HG02973 (cell line): ENCODE measurements at regions not wholly inside any gene's neighbourhood (a gene's known extent, or its start where the extent isn't known, plus 50 kb on each side); places are given as distances from the start of the nearest gene placed in this dataset.
A peak's percentile ranks its signal among the peaks of the same experiment; 100 is the strongest.
"Not testable (repeated sequence)": the region's sequence is repeated elsewhere in the genome, so short reads cannot be mapped to it uniquely, and the experiment has no call there.

Experiments used
- ATAC-seq: cut with Tn5 transposase; IDR thresholded peaks from one replicate; pipeline ENCODE4 v1.9.1; 2021; ENCODE audit warnings: moderate library complexity; ENCODE audit not compliant: unreplicated experiment

DNA sequence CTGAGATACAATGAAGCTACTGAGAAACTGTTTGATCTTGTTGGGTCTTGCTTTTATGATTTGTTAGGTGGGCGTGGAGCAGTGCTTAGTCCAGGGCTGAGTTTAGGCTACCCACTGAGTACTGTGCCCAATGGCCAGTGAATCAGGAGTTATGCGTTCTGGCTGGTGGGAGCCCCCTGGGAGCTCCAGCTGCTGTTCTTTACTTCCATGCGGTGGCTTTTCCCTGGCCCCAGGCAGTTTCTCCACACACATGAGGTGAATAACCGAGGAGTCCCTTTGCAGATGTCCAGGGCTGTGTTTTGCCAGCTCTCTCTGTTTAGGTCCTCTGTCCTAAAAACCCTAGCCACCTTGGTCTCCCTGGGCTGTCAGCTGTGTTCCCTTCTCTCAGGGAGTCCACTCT lies 106.5 kb downstream of the KLF13 start:
- ATAC-seq, result no peak

DNA sequence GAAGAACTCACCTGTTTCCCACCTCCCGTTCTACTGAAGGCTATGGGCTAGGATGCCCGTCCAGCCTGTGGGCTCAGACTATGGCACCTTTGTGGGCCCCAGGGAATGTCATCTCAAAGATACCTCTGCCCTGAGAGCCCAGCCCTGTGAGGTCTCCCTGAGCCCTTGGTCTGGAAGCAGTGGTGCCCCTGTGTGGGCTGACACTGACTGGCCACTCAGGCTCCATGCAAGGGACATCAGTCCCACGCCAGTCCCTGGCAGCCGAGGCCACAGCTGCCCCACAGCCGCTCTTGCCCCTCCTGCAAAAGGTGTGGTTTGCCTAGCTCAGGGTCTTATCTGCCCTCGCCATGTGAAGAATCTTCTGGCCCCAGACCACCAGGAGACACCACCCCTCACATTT lies 106.9 kb downstream of the KLF13 start:
- ATAC-seq, result no peak

DNA sequence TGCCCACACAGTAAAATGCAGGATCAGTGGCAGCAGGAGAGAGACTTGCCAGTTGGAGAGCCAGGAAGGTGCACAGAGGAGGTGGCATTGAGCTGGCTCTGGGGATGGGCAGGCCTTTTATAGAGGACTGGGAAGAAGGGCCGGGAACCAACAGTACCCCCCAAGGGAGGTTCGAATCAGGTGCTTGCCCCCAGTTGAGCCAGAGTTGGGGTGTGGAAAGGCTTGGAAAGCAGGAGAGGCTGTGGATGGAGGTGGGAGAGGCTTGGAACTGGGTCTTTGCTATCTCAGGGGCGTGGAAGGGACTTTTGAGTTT lies 107.6 kb downstream of the KLF13 start:
- ATAC-seq, result no peak

DNA sequence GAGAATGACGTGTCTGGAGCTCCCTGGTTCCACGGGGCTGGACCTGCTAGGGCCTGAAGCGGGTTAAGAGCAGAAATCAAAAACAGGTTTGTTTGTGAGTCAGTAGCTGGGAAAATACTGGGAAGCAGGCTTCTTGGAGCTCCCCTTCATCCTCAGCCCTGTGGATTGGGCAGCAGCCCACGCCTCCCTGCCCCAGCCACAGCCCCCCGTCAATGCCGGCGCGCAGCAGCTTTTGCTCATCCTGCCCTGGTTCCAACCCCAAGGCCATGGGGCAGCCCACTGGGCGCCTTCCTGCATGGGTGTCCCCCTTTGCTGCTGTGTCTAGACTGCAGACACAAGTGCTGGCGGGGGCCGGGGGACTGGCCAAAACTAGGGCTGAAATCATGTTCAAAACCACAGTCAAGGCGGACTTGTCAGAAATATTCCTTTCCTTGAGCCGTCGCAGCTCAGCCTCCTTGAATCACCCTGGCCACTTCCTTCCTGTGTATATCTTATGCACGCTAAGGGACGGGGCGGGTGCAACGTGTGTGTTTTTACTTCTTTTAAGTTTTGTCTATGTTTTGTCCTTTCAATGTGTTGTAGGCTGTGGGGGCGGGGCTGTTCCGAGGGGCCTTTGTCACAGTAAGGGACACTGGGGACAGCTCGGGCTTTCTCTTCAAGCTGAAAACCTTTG lies 108.1 kb downstream of the KLF13 start:
- ATAC-seq, result peak; percentile 32

DNA sequence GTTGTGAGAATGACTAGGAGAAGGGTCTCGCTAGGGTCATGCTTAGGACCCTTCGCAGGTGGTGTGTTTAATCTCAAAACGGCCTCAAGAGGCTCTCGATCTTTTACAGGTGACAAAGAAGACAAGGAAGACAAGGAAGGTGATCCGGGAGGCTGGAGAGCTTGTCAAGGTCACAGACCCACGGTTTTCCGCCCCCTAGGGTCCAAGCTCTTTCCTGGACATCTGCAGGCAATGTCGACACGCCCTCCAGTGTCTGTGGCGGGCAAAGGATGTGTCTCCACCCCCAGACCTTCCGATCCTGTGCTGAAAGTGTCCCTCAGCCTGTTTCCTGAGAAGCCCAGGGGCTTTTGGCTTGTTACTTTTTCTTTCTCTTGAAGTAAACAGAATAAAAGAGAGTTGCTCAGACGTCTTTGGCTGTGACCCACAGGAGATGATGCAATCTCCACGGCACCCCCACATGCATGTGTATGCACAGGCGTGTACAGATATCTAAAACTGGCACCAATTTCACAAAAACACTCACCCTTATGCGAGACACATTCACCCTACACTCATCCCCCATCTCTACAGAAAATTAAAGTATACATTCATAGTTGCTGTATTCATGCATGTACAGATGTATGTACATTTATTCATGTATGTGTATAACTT lies 108.8 kb downstream of the KLF13 start:
- peak; percentile 56 for ATAC-seq

DNA sequence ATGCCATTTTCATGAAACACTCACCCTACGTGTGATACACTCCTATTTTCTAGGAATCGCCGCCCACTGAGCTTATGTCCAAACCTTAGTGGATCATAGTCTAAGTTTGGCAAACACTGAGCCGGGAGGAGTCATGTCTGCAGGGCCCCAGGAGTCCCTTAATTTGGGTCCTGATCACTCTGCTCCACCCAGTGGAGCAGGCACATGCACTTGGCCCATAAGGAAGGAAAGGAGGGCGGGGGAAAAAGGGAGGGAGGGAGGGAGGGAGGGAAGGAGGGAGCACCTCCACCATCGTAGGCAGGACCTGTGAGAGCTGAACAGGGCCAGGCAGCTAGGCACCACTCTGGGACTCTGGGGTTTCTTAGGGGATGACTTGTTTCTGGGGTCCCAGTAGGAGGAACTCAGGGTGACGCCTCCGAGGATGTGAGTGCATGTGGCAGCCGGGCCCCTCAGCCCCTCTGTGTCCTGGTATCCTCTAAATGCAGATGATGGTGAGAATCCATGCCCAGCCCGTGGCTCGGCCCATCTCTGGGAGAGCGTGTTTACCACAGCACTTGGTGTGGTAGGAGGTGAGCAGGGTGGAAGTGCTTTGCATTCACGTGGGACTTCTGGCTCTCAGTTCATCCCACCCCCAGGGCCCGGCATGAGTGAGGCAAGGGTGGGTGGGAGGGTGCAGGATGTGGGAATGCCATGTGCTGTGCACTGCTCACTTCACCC lies 109.4 kb downstream of the KLF13 start:
- no peak for ATAC-seq

DNA sequence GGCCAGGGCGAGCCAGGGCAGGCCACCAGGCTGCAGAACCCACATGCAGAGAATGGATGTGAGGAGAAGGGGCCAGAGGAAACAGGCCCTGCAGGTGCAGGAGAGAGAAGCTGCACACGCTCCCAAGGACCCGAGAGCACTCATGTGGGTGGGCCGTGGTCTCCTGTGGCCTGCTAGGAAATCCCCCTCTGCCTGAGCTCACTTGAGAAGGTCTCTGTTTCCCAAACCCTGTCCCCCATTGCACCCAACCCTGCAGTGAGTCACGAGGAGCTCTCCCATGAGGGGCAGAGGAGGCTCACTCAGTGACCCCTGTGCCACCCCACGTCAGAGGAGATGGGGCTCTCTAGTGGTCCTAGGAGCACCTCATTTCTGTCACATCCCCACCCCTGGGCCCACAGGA lies 111.1 kb downstream of the KLF13 start:
- ATAC-seq, result no peak

DNA sequence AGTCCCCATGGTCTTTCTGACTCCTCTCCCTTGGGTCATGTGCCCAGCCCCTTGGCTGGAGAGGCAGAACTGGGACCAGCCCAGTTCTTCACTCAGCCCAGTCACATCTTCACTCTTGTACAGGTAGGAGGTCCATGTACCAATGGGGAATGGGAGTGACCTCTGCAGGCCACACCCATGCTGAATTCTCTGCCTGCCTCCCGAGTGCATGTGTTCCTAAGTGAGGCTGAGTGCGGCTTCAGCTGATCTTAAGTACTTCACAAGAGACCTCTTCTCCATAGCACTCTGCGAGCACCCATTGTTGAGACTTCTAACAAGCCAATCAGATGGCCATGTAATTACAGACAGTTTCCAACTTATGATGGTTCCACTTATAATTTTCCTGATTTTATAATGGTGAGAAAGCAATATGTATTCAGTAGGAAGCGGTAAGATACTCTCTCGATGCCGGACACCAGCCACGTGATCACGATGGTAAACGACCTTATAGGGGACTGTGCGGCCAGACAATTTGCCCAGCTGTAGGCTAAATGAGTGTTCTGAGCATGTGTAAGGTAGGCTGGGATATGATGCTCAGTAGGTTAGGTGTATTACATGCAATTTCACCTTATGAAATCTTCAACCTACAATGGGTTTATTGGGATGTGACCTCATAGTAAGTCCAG lies 112.1 kb downstream of the KLF13 start:
- ATAC-seq, result no peak

DNA sequence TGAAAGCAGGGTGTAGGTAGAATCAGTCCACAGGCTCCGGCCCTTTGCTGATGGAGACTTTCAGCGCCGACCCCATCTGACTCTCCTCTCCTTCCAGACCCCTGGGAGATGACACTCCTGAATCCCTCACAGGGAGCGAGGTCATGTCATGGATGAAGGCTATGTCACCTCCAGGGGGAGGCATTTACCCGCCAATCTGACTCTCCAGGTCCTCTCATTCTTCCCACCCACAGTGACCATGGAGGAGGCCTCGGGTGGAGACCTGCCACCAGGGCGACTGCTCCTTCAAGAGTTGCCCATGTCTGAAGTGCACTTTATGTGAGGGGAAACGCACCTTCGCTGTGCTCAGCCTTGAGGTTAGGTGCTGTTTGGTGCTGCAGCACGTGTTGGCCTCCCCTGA lies 112.7 kb downstream of the KLF13 start:
- ATAC-seq, result no peak

DNA sequence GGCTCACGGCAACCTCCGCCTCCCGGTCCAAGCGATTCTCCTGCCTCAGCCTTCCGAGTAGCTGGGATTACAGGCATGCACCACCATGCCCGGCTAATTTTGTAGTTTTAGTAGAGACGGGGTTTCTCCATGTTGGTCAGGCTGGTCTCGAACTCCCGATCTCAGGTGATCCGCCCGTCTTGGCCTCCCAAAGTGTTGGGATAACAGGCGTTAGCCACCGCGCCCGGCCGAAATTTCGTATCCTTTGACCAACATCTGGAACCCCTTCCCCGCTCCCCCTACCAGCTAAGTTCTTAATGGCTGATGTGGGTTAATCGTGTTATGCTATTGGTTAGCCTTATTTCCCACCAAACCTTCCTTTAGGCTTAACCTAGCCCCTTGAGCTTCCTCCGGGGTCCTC lies 113.6 kb downstream of the KLF13 start:
- ATAC-seq, result not testable (repeated sequence)

DNA sequence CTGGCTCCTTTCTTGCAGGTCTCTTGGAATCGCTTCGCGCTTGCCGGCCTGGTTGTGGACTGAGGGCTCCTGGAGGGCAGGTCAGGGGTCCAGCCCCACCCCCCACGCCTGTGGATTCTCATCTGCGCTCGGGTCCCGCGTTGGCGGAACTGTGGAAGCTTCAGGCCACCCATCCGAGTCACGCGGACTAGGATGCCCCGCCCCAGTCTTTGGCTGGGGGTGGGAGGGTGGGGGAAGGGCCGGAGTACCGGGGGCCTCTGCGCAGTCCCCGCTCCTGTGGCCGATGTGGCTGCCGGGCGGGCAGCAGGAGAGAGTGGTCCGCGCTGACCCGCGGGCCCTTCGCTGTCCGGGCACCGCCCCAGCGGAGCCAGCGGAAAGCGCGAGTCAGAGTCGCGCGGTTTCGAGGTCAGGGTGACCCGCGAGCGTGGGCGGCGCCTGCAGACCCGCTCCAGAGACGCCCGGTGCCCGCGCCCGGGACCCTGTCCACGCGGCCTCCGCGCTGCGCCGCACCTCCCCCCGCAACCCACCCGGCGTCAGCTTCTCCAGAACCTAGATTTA lies 114.2 kb downstream of the KLF13 start:
- ATAC-seq, result no peak

DNA sequence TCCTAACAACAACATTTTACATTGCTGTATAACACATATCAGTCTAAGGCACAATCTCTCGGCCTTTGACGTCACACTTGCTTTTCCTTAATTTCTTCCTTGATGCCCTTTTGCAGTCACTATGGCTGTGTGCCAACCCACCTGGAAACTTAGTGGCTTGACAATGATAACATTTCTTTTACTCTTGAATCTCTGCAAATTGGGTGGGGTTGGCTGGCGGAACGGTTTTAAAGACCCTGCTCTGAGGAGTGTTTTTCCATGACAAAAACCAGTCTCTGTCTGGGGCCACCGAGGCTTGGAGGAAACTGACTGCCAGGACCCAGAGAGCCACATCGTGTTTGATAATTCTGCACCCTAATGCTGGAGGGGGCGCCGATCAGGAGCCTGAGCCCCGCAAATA lies 115.6 kb downstream of the KLF13 start:
- ATAC-seq, result no peak

DNA sequence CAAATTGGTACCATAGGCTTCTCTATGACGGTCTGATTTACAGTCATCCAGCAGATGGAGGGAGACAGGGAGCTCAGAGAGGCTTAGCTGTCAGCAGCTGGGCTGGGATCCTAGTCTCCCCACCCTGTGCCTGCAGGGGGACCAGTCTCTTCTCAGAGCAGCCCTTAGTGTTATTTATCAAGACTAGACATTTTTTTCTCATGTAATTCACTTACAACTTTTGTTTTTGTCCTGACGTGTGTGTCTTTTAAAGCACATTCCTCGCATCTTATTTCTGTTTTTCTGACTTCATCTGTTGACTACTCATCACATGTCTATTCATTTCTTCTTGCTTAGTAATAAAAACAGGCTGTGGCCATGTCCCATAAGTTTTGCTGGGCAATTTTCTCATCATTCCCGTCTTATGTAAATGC lies 116.1 kb downstream of the KLF13 start:
- no peak for ATAC-seq

DNA sequence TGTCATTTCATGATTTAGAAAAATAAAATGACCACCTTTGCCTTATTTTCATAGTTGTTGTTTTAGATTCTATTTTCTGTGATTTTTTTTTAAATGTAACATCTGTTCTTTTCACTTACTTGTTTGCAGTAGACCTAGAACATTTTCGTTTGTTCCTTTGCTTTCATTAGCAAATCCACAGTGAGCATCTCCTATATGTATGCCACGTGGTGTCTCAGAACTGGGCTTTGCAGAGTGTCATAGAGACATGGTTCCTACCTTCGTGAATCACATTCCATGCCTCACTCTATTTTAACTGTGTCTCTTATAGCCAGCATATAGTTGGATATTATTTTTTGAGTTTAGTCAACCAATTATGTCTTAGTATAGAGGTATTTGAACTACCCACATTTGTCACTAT lies 118.2 kb downstream of the KLF13 start:
- ATAC-seq, result no peak

DNA sequence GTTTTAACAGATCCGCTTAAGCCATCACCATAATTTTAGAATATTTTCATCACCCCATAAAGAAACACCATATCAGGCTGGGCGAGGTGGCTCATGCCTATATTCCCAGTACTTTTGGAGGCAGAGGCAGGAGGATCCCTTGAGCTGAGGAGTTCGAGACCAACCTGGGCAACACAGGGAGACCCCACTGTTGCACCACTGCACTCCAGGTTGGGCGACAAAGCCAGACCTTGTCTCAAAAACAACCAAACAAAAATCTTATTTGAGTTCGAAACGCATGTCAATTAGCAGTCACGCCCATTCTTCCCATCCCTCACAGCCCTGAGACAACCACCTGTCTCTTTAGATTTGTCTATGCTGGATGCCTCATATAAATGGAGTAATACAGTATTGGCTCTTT lies 119.9 kb downstream of the KLF13 start:
- ATAC-seq, result no peak

DNA sequence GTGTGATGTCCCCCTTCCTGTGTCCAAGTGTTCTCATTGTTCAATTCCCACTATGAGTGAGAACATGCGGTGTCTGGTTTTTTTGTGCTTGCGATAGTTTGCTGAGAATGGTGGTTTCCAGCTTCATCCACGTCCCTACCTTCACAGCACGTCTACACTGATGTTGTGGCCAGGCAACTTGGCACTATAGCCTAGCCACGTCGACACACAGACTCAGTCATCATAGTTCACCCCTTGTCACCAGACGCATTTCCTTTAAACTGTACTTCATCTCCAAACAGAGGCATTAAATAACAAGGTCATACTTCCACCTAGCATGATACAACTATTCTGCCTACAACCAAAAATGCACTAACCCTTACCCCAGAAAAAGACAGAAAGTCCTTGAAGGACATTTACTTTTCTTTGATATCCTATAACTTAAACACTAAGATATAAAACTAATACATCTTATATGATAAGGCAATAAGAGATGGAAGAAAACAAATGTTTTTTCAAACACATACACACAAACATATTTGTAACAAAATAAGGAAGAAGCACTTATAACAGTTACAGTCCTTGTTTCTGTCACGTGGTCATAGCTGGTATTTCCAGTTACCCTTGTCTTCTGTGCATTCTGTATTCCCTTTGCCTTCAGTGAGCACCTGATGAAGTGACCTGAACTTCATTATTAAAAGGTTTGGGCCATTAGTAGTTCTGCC lies 121.4 kb downstream of the KLF13 start:
- ATAC-seq, result no peak

DNA sequence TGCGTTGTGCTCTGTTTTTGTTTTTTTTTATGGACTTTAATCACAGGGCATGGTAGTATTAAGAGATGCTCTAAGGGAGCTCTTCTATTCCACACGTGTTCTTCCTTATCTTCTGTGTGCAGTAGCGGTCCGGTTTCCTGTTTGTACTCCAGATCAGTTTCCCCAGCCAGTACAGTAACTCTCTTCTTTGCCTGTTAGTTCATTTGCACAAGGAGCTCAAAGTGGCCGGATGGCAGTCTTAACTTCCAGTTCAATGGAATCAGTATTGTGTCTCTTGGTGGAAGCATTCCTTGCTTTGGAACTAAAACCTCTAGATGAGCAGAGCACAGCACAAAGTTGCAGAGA lies 122.0 kb downstream of the KLF13 start:
- no peak for ATAC-seq

DNA sequence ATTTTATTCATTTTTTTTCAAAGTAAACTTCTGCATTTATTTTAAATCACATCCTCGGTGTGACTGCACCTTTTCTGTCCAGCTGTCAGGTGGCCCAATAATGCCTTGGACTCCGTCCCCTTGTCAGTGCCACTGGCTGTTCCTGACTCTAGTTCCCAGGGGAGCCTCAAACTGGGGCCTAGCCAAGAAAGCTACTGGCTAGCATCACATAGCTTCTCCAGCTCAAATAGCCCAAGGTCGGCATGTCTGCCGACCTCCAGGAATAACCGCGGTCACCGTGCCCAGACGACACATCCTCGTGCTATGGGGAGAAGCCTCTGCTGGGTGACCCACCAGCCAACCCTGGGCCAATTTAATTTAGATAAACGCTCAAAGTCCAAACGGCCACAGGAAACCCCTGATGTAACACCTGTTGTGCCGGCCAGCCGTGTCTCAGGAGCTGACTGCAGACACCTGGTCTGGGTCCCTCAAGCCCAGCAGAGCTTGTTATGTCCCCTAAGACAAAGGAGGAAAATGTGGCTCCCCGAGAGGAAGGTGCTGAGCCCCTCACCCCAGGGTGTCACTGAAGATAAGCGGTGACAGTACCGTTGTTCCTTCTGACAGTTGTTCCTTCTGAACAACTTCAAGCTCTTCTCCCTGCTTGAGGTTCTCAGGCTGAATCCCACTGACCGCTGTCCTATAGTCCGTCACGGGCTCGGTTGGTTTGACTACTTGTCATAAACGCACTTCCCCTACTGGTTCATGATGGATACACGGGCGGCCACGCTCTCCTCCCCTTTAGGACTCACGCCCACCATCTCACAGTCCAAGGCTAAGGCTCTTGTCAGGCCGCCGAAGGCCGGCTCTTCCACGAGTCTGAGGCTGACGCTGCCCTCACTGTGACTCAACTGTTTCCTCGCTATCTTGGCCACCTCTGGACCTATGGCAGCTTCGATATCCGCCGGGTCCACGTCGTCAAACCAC lies 126.2 kb downstream of the KLF13 start:
- ATAC-seq, result no peak

DNA sequence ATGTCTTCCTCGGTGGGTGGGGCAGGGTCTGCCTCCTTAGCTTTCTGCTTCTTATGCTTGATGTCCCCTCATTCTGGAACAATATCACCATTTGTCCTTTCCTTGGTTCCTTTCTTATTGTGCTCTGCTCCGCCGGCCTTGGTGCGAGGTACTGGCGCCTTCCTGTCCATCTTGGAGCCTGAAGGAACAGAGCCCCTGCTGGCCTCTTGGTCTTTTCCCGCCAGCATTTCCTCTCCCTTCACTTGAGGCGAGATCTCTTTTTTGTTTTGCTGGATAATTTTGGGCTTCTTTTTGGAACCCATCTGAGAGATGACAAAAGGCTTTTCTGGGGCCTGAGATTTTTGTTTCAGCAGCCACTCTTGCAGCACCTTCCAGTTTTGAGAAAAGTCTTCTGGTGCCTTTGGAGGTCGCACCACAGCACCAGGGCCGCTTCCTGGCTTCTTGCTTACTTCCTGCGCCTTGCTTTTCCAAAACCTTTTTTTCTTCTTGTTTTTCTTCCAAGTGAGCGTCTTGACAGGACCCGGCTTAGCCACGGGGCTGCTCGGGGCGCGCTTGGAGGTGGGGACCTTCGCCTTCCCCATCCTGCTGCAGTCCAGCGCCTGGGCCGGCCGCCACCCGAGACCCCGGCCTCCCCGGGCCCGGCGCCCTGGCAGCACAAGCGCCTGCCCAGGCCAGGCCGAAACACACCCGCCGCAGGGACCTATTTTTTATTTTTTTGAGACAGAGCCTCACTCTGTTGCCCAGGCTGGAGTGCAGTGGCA lies 127.1 kb downstream of the KLF13 start:
- ATAC-seq, result no peak
